Liver (tissue), 8 donors: ENCODE measurements at regions not wholly inside any gene's neighbourhood (a gene's known extent, or its start where the extent isn't known, plus 50 kb on each side); places are given as distances from the start of the nearest gene placed in this dataset.
"Not testable (repeated sequence)": the region's sequence is repeated elsewhere in the genome, so short reads cannot be mapped to it uniquely, and the experiment has no call there.

Source experiments
- DNase-seq: peaks from one replicate; pipeline ENCODE4 v3.0.0-alpha.2; 2017; ENCODE audit warnings: low spot score
- H3K27ac ChIP-seq, 2 donors: one replicate each; pipeline ENCODE4 v1.7.0; 2013; ENCODE audit warnings: inconsistent platforms in 2 of 2, low read length in 2 of 2, control low read depth in 1 of 2, low read depth in 1 of 2, mild to moderate bottlenecking in 1 of 2
- H3K27me3 ChIP-seq, 4 donors: one replicate each; pipeline versions ENCODE4 v1.6.1 to v1.7.0; 2013; ENCODE audit warnings: low read length in 3 of 4, inconsistent platforms in 1 of 4, mild to moderate bottlenecking in 1 of 4, moderate library complexity in 1 of 4; ENCODE audit not compliant: control insufficient read depth in 4 of 4, insufficient read depth in 4 of 4
- H3K36me3 ChIP-seq, 4 donors: one replicate each; pipeline versions ENCODE4 v1.6.1 to v1.7.0; 2013; ENCODE audit warnings: low read length in 3 of 4, mild to moderate bottlenecking in 3 of 4, low read depth in 1 of 4, moderate library complexity in 1 of 4; ENCODE audit not compliant: control insufficient read depth in 4 of 4, insufficient read depth in 3 of 4
- H3K4me1 ChIP-seq, 4 donors: one replicate each; pipeline versions ENCODE4 v1.6.1 to v1.7.0; 2013; ENCODE audit warnings: low read length in 3 of 4, mild to moderate bottlenecking in 3 of 4, moderate library complexity in 1 of 4; ENCODE audit not compliant: control insufficient read depth in 4 of 4, insufficient read depth in 4 of 4
- H3K4me3 ChIP-seq, 3 donors: one replicate each; pipeline versions ENCODE4 v1.6.1 to v1.7.0; 2013; ENCODE audit warnings: low read length in 3 of 3, control low read depth in 1 of 3, low read depth in 1 of 3, mild to moderate bottlenecking in 1 of 3
- H3K9ac ChIP-seq, 2 donors: one replicate each; pipeline ENCODE4 v1.7.0; 2013; ENCODE audit warnings: low read length in 2 of 2, mild to moderate bottlenecking in 2 of 2, moderate library complexity in 2 of 2, control low read depth in 1 of 2, low read depth in 1 of 2
- H3K9me3 ChIP-seq, 4 donors: one replicate each; pipeline versions ENCODE4 v1.6.1 to v1.7.0; 2013; ENCODE audit warnings: low read length in 3 of 4; ENCODE audit not compliant: control insufficient read depth in 4 of 4
- ATF3 ChIP-seq: IDR thresholded peaks from 2 replicates; pipeline ENCODE4 v1.6.1; 2016; ENCODE audit warnings: antibody characterized with exemption
- CTCF ChIP-seq: fragments of 150-350 bp; IDR thresholded peaks from 2 replicates; pipeline ENCODE4 v1.5.1; 2017; ENCODE audit warnings: improper control_type of control experiment, low read depth, low read length; ENCODE audit not compliant: missing input control
- EGR1 ChIP-seq, 2 donors: IDR thresholded peaks; 2 replicates each; pipeline ENCODE4 v1.6.1; 2016 to 2018; ENCODE audit warnings: antibody characterized with exemption in 2 of 2, low read depth in 2 of 2
- FOXA1 ChIP-seq: IDR thresholded peaks from 2 replicates; pipeline ENCODE4 v1.6.1; 2016; ENCODE audit warnings: antibody characterized with exemption
- FOXA2 ChIP-seq: IDR thresholded peaks from 2 replicates; pipeline ENCODE4 v1.6.1; 2016; ENCODE audit warnings: antibody characterized with exemption
- GABPA ChIP-seq, 2 donors: IDR thresholded peaks in 1 of 2; conservative IDR thresholded peaks in 1 of 2; 2 replicates each; pipeline ENCODE4 v1.6.1; 2016; ENCODE audit warnings: antibody characterized with exemption in 2 of 2, mild to moderate bottlenecking in 1 of 2, moderate library complexity in 1 of 2
- HNF4A ChIP-seq, 2 donors: conservative IDR thresholded peaks; 2 replicates each; pipeline ENCODE4 v1.6.1; 2016; ENCODE audit warnings: antibody characterized with exemption in 2 of 2, mild to moderate bottlenecking in 2 of 2
- HNF4G ChIP-seq: IDR thresholded peaks from 2 replicates; pipeline ENCODE4 v1.6.1; 2016; ENCODE audit warnings: antibody characterized with exemption
- JUND ChIP-seq, 2 donors: IDR thresholded peaks; 2 replicates each; pipeline ENCODE4 v1.6.1; 2016; ENCODE audit warnings: antibody characterized with exemption in 2 of 2
- MAX ChIP-seq: IDR thresholded peaks from 2 replicates; pipeline ENCODE4 v1.6.1; 2016; ENCODE audit warnings: antibody characterized with exemption
- NR2F2 ChIP-seq: IDR thresholded peaks from 2 replicates; pipeline ENCODE4 v1.6.1; 2016; ENCODE audit warnings: antibody characterized with exemption
- RAD21 ChIP-seq, 2 donors: IDR thresholded peaks; 2 replicates each; pipeline ENCODE4 v1.6.1; 2016; ENCODE audit warnings: antibody characterized with exemption in 2 of 2, mild to moderate bottlenecking in 2 of 2
- REST ChIP-seq: IDR thresholded peaks from 2 replicates; pipeline ENCODE4 v1.6.1; 2016; ENCODE audit warnings: antibody characterized with exemption, mild to moderate bottlenecking
- RXRA ChIP-seq, 2 donors: IDR thresholded peaks; 2 replicates each; pipeline ENCODE4 v1.6.1; 2017 to 2018; ENCODE audit warnings: antibody characterized with exemption in 2 of 2, mild to moderate bottlenecking in 1 of 2
- SP1 ChIP-seq: IDR thresholded peaks from 2 replicates; pipeline ENCODE4 v1.6.1; 2018; ENCODE audit warnings: antibody characterized with exemption, mild to moderate bottlenecking
- TAF1 ChIP-seq: conservative IDR thresholded peaks from 2 replicates; pipeline ENCODE4 v1.6.1; 2016; ENCODE audit warnings: antibody characterized with exemption, mild to moderate bottlenecking
- YY1 ChIP-seq: IDR thresholded peaks from 2 replicates; pipeline ENCODE4 v1.6.1; 2016; ENCODE audit warnings: antibody characterized with exemption, mild to moderate bottlenecking
- ZBTB33 ChIP-seq: IDR thresholded peaks from 2 replicates; pipeline ENCODE4 v1.6.1; 2016; ENCODE audit warnings: antibody characterized with exemption
- WGBS: extraction: QIAGEN DNeasy Blood & Tissue Kit; methylation state at CpG from one replicate; pipeline ENCODE4 v1.1.7; 2013; 5-methylcytosine and 5-hydroxymethylcytosine counted together
- donor health status: healthy.
- donor health status: healthy.
- donor health status: healthy.
- donor health status: healthy.
- donor health status: healthy.

GRCh38 chr7:12494687-12495024 lies 75.9 kb upstream of the SCIN start:
- Histone ChIP-seq H3K36me3 (no peaks in the 10 kb centered on the region), H3K4me3 (no peak overlapping the region), H3K4me1 (no peaks in the 10 kb centered on the region), H3K9ac (no peak overlapping the region), H3K9me3 (no peaks in the 10 kb centered on the region), H3K27ac (no peak overlapping the region), H3K27me3 (no peaks in the 10 kb centered on the region)
- WGBS = 84% methylated on average over 3 of the region's 3 CpGs
- DNase-seq = no peak
- TF ChIP-seq GABPA (IDR thresholded peaks at IDR 0.05 in 1 of 2, conservative IDR thresholded peaks at IDR 0.05 in 1 of 2) = no peak
- no peak for TF ChIP-seq HNF4A (conservative IDR thresholded peaks at IDR 0.05)
- TF ChIP-seq FOXA1 = no peak
- no peak for TF ChIP-seq JUND (IDR thresholded peaks at IDR 0.05)
- no peak for TF ChIP-seq HNF4G
- no peak for TF ChIP-seq ATF3
- TF ChIP-seq MAX = no peak
- no peak for TF ChIP-seq RAD21 (IDR thresholded peaks at IDR 0.05)

GRCh38 chr7:12496901-12497674 lies 73.4 kb upstream of the SCIN start:
- not testable (repeated sequence) for H3K9me3 ChIP-seq, DNase-seq, H3K4me3 ChIP-seq, H3K27ac ChIP-seq, H3K4me1 ChIP-seq, H3K9ac ChIP-seq, H3K36me3 ChIP-seq, H3K27me3 ChIP-seq
- peak; percentile 34 to 38 for TF ChIP-seq RAD21 (IDR thresholded peaks at IDR 0.05)
- WGBS = 79% methylated on average over 28 of the region's 31 CpGs

GRCh38 chr7:12504149-12504548 lies 66.4 kb upstream of the SCIN start:
- no peaks in the 10 kb centered on the region for H3K4me1 ChIP-seq
- H3K27me3 ChIP-seq = no peaks in the 10 kb centered on the region
- H3K9ac ChIP-seq = no peak overlapping the region
- no peaks in the 10 kb centered on the region for H3K9me3 ChIP-seq
- no peak overlapping the region for H3K4me3 ChIP-seq
- TF ChIP-seq REST = no peak
- no peak for TF ChIP-seq TAF1
- no peak for TF ChIP-seq ATF3
- TF ChIP-seq YY1 = no peak
- TF ChIP-seq HNF4G = no peak
- no peak for TF ChIP-seq EGR1 (IDR thresholded peaks at IDR 0.05; ENCODE audit: low read depth in 2 of 2)
- TF ChIP-seq CTCF = no peak
- TF ChIP-seq SP1 = no peak
- TF ChIP-seq RAD21 (IDR thresholded peaks at IDR 0.05) = no peak
- TF ChIP-seq GABPA (IDR thresholded peaks at IDR 0.05 in 1 of 2, conservative IDR thresholded peaks at IDR 0.05 in 1 of 2) = no peak
- no peak for TF ChIP-seq FOXA2
- no peak for TF ChIP-seq RXRA (IDR thresholded peaks at IDR 0.05)
- TF ChIP-seq HNF4A (conservative IDR thresholded peaks at IDR 0.05) = no peak
- TF ChIP-seq MAX = no peak
- TF ChIP-seq ZBTB33 = no peak
- no peak for TF ChIP-seq NR2F2
- no peak for TF ChIP-seq JUND (IDR thresholded peaks at IDR 0.05)
- TF ChIP-seq FOXA1 = no peak
- WGBS = 33% methylated on average over 1 of the region's 1 CpG
- DNase-seq = no peak
- no peak overlapping the region for H3K27ac ChIP-seq
- no peaks in the 10 kb centered on the region for H3K36me3 ChIP-seq
